Left hindlimb (tissue), 1 donor: ENCODE measurements at regions not wholly inside any gene's neighbourhood (a gene's known extent, or its start where the extent isn't known, plus 50 kb on each side); places are given as distances from the start of the nearest gene placed in this dataset.
"Not testable (repeated sequence)": the region's sequence is repeated elsewhere in the genome, so short reads cannot be mapped to it uniquely, and the experiment has no call there.

ENCODE experiments used
- DNase-seq: peaks from one replicate; pipeline ENCODE4 v3.0.0-alpha.2; 2018

DNA sequence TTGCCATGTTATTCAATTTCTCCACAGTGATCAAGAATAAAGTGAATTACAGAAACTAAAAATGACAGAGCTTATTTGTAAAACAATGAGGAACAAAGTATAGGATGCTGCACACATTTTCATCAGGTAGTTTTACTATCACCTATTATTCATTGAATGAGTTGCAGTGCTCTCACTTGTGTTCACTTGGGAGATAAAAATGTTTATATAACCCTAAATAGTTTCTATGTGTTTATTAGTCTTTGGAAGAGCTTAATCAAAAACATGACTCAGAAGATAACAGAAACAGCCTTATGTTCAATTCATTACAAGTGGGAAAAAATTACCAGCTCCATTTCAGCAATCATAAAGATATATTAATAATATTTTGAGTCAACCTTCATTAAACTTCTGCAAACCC, 796.2 kb downstream of the SLITRK1 start:
- DNase-seq, result no peak

DNA sequence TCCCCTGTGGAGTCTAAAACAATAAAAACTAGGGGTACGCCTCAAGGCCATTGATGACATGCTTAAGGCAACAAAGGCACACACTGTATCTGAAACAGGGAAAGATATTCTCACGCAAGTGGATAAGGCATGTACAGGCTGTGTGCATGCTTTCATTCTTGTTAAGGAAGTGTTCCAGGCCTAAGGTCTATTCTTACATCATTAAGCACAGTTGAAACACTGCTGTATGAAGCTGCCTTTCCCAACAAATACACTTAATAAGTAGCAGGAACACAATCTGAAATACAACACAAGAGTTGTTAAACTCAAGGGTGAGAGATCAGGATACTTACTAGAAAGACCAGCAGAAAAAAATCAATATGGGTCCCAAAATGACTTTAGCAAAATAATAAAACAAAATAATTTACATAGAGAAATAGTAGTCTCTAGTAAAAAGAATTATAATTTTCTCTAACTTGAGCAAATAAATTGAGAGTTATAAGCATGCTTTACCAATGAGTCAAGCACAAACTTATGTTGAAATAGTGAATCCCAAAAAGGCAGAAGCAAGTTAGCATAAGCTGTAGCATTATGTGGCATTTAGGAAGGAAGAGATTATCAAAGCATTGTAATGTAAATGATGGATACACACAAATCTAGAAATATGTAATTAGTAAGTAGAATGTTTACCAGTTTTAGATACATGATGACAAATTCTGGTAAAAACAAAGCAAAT, 796.9 kb downstream of the SLITRK1 start:
- no peak for DNase-seq

DNA sequence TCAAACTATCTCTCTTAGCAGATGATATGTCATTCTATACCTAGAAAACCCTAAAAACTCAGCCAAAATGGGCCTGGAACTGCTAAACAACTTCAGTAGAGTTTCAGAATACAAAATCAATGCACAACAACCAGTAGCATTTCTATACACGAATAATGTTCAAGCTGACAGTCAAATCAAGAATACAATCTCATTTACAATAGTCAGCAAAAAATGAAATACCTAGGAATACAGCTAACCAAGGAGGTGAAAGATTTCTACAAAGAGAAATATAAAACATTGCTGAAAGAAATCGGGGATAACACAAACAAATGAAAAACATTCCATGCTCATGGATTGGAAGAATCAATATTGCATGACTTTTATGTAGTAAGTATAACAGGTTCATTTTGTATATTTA, 804.8 kb downstream of the SLITRK1 start:
- no peak for DNase-seq

DNA sequence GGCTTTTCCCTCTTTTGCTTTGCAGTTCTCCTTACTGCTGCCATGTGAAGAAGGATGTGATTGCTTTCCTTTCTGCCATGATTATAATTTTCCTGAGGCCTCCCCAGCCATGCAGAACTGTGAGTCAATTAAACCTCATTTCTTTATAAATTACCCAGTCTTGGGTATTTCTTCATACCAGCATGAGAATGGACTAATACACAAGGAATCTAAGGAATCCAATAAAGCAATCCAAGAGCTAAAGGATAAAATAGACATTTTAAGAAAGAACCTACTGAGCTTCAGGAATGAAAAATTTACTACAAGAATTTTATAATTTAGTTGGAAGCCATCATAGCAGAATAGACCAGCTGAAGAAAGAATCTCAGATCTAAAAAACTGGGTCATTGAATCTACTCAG, 808.3 kb downstream of the SLITRK1 start:
- DNase-seq, result not testable (repeated sequence)

DNA sequence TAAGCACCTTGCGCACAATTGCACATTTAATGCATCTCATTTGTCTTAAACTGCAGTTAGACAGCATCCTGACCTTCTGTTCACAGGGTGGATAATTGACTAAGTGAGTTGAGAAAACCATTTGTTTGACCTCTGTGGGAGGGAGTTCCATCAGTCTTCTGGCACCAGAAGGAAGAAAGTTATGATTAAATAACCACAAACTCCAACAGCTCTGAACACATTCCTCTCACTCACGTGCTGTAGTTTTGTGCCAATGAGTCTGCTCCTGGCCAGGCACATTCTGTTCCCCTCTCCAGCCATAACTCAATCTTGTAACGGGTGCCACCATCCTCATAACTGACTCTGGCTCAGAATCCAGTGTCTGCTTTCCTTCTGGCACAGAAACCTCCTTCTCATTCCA, 817.2 kb downstream of the SLITRK1 start:
- DNase-seq, result peak; percentile 74

DNA sequence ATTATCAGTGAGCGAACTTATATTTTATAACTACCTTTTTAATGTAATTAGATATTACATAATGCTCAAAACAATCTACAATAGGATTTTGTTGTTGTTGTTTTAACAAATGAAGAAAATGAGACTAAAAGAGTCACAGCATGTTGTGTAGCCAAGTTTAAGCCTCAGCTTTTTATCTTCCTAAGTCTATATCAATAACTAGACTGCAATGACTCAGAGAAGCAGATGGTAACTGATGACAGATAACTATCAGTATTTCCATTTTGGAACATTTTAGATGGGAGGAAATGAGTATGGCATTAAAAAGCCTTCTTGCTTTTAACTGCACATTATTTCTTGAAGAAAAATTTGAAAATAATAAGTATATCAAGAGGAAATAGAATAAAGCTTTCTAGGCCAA, 825.2 kb downstream of the SLITRK1 start:
- DNase-seq, result no peak

DNA sequence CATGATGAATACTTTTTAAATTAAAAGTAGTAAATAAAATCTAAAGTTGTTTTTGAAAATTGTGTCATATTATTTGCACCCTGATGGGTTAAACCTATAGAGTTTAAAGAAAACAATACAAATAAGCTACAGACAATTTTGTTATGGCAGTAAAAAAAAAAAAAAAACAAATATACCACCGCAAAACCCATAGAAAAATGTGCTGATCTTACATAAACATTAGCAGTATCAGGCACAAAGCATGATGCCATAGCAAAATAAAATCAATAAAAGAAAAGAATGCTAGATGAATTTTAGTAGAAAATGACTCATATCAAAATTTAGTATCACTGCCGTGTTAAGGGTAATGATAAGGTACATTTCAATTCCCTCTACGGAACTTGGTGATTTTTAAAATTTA, 826.0 kb downstream of the SLITRK1 start:
- DNase-seq, result no peak

DNA sequence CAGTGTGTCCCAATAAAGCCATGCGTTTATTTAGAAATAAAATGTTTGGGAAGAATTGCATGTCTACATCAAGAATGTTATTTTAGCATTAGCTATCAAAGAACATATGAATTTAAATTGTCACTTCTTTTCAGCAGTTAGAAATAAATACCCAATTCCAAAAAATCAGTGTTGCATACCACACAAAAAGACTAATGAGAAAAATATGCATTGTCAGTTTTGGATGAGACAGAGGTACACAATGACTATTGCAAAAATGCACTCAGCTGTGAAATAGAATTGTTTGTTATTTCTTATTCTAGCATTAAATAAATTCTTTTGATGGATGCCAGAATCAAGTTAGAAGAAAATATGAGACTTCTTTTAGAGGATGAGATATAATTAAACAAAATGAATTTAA, 833.9 kb downstream of the SLITRK1 start:
- no peak for DNase-seq

DNA sequence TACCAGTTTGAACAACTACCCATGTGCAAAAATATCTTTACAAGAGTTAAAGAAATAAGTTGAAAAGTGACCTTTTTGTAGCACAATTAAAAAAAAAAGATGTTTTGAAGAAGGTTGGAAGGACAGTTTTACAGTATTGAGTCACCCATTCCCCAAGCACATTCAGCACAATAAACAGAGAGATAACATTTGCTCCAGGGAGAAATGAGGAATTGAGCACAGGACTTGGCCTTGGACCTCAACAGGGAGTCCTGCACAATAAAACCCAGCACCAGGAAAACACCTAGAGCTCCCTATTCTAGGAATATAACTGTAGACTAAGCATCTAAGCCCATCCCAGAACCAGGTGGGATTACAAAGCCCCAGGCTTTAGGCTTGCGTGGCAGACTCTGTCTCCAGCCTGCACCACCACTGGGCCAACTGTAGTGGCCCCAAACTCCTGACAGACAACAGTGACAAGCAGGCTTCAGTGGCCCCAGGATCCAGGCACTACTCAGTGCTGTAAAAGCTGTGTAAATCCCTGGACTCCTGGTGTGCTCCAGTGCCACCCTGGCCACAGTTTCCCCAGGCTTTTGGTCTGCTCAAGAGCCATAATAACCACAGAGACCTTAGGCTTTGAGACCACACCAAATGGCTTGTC, 857.2 kb downstream of the SLITRK1 start:
- DNase-seq, result no peak

DNA sequence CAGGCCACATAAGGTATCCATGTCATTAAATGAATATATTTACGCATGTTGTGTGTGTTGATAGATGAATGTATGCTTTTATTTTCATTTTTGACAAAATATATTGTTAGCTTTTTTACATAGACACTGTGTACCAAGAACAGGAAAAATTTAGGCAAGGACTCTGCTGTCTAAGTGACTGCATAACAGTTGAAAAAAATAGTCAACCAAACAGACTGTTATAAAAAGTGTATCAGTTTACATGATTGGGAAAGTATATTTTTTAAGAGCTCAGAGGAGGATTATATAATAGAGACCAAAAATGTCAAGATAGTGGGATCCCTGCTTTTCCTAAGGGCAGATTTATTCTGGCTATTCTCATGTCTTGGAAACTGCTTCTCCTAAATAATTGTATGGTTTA, 858.0 kb downstream of the SLITRK1 start:
- no peak for DNase-seq

DNA sequence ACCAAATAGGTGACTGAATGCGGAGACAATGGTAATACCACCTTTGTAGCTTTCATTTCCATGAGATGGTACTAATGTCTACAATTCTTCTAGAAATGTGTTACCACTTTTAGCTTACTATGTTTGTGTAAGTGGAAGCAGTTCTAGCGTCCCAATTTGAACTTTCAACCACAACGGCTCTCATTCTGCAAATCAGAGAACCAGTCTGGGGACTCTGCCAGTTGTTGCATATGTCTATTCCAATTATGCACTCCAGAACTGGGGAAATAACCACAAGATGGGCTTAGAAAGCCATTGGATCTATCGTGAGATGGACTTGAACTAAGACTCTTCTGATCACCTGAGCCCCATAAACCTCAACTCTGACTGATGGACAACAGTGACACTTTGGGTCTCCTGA, 862.3 kb downstream of the SLITRK1 start:
- DNase-seq, result no peak

DNA sequence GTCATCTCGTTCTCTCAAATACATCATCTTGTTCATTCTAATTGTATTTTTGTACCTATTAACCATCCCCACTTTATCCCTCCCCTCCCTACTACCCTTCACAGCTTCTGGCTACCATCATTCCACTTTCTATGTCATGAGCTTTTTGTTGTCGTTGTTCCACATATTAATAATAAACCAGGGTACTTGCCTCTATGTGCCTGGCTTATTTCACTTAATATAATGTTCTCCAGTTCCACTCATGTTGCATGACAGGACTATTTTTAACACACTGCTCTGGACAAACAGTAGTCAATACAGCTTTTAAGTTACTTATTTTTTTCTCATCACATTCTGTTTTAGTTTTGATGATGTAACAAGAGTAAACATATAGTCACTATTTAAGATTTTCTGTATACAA, 872.3 kb downstream of the SLITRK1 start:
- DNase-seq, result no peak

DNA sequence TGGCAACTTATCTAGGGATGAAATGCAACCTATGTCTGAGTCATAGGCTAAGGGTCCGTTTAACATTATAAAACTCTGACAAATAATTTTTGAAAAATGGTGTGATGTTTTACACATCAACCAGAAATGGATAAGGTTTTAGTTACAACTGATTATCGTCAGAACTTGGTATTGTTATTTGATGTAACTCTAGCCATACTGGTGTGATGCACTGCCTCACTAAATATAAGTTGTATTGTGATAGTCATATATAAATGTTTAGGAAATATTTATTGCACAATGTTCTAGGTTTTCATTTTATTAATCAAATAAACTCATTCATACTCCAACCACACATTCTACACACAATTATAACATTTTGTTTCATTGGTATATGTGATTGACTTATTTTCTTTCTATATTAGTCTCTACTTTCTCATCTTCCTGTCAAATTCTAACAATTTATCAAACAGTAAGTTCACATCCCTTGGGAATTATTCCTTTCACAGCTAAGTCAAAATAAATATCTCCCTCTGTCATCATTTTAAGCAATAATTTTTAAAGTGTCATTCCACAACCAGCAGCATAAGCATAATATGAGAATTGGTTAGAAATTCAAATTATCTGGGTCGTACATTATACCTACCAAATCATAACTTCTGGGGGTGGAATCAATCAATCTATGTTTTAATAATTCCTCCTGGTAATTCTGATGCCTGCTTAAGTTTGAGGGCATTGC, 873.9 kb downstream of the SLITRK1 start:
- no peak for DNase-seq

DNA sequence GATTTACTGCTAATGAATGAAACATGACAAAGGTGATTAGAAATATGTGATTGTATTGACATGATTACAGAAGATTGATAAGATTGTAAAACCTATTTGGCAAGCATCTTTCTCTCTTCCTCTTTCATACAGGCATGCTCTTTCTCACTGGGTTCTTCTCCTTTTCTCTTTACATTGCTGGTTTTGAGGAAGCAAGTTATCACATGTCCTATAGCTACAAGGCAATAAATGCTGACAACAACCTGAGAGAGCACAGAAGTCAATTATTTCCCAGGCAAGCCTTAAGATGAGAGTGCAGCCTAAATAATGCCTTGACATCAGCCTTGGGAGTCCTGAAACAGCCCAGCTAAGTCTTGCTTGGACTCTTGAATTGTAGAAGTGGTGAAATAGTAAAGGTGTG, 875.0 kb downstream of the SLITRK1 start:
- DNase-seq, result no peak

DNA sequence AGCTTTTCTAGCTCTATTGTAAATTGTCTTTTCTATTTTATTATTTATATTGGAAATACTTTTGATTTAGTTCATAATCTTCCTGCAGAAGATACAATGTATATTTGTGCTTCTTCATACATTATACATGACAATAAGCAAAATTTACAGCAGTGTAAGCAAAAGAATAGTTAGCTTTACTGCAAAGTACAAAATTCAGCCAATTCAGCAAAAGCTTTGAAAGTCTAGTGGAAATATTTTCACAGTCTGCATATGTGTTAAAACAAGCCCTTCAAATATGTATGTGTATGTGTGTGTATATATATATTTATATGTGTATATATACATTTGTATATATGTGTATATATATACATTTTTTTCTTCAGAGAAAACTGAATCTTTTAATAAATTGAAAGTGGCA, 879.1 kb downstream of the SLITRK1 start:
- DNase-seq, result no peak

DNA sequence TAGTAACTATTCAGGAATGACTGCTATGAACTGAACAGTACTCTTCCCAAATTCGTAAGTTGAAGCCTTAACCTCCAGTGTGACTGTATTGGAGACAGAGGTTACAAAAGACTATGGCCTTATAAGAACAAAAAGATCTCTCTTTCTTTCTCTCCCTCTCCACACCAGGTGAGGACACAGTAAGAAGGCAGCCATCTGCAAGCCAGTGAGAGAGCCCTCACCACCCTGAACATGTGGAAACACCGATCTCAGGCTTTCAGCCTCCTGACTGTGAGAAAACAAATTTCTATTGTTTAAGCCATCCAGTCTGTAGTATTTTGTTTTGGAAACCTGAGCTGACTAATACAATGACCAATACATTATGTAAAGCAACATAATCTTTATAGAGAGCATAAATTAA, 888.9 kb downstream of the SLITRK1 start:
- DNase-seq, result no peak

DNA sequence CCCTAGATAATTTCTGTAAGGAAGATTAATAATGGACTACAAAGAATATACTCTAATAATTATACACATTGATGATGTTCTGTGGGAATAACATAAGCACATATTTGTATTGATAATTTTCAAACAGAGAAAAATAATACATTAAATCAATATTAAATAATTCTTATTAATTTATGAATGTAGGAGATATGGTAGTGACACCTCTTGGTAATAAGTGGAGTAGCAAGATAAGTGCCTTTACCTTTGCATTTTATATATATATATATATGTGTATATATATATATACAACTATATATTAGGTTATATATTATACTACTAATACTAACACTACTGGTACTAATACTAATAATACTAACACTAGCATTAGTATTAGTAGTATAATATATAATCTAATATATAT, 905.8 kb downstream of the SLITRK1 start:
- no peak for DNase-seq

DNA sequence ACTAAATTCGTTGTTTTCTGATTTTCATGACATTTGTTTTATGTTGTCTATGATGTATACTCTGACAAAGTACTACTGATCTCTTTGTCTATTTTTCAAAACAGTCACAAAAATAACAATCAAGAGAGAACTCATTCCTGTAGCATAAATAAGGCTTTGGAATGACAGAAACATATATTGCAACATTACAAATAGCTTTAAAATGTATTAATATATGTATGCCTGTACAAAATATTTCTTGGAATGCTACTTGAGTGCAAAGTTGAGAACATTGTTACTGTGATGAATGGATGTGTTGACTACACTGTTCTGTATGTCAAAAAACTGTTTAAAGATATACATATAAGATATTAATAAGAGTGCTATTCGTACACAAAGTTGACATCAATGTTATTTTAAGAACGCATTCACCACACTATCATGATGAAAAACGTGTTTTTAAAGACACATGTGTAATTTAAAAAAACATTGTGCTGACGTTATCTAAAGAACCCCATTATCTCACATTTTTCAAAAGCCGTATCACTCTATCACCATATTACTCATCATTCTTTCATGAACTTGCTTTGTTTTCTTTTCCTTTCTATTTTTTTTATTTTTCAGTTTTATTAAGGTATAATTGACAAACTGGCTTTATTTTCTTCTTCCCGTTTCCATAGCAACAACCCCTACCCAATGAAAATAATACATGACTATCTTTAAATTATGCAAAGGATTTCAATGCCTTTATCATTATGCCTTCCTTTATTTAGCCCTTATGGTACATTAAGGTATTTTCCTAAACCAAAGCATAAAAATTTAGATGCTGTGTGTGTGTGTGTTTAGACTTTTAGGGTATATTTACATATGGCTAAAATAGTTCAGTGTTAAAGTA, 918.8 kb downstream of the SLITRK1 start:
- DNase-seq, result no peak

DNA sequence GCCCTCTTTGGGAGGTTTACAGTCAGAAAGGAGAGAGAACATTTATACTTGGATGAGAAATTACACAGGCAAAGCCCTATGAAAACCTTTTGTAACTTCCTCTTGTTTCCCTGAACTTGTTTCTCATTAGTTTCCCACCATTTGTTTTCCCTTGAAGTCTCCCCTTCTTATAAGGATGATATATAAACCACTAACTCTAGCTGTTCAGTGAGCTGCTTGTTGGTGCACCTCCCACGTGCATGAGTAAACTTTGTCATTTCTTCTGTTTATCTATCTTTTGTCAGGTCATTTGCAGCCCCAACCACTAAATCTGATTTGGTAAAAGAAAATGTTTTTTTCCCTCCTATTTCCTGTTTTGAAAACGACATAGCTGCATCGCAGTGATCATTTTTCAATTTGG, 919.9 kb downstream of the SLITRK1 start:
- no peak for DNase-seq

DNA sequence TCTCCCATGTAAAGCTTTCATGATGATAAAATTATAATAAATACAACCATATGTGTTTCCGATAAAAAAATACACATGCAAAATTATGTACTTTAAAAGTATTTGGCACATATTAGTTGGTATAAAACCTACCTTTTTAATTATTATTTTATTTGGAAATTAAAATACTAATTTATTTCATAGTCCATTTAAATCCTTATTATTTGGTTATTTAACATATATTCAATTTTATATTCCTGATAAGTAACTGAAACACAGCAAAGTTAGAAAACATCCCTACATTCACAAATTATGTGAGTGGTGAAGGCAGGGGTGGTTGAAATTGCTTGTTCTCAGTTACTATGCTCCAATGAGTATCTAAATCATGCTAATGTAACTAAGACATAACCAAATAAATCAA, 920.5 kb downstream of the SLITRK1 start:
- no peak for DNase-seq

DNA sequence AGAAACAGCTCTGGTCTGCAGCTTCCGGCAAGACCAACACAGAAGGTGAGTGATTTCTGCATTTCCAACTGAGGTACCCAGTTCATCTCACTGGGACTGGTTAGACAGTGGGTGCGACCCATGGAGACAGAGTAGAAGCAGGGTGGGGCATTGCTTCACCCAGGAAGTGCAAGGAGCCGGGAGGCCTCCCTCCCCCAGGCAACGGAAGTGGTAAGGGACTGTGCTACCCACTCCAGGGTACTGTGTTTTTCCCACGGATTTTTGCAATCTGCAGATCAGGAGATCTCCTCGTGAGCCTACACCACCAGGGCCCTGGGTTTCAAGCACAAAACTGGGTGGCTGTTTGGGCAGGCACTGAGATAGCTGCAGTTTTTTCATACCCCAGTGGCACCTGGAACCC, 929.9 kb downstream of the SLITRK1 start:
- DNase-seq, result not testable (repeated sequence)

DNA sequence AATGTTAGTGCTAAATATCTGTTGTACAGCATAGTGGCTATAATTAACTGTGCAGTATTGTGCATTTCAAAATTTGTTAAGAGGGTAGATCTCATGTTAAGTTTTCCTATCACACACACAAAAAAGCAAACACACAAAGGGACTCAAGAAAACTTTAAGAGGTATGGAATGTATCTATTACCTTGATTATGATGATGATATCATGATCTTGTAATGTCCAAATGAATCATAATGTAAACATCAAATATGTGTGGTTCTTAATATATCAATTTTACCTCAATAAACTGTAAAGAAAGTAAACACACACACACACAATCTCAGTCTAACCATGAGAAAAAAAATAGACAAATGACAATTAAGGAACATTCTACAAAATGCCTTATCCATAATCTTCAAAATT, 934.6 kb downstream of the SLITRK1 start:
- DNase-seq, result no peak

DNA sequence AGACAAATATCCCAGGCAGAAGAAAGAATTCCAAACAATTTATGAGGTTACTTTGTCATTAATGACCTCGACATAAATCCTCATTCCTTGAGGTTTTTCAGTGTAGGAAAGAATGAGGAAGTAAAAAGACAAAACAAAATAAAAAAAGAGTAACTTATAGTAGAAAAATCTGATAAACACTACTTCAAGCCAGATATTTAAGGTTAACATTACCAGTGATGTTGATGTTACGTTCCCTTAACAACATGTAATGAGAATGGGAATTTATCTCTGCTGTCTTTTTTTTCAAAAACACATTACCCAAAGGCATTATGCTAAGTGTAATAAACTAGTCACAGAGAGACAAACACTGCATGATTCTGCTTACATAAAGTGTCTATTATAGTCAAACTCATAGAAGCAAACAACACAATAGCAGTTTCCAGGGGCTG, 935.1 kb downstream of the SLITRK1 start:
- DNase-seq, result no peak
